Kidney epithelial cell (primary cell): ENCODE measurements at regions not wholly inside any gene's neighbourhood (a gene's known extent, or its start where the extent isn't known, plus 50 kb on each side); places are given as distances from the start of the nearest gene placed in this dataset.

Source experiments
- DNase-seq: peaks from one replicate; pipeline ENCODE4 v3.0.0-alpha.2; 2010; ENCODE audit warnings: low read depth
- H3K27me3 ChIP-seq: 2 replicates; pipeline ENCODE4 v1.6.0; 2011; ENCODE audit warnings: low read length; ENCODE audit not compliant: control insufficient read depth, insufficient read depth
- H3K36me3 ChIP-seq: 2 replicates; pipeline ENCODE4 v1.5.1; 2011; ENCODE audit warnings: low read length; ENCODE audit not compliant: control insufficient read depth, insufficient read depth
- H3K4me3 ChIP-seq: 2 replicates; pipeline ENCODE4 v1.5.1; 2011; ENCODE audit warnings: low read depth, mild to moderate bottlenecking, control low read depth, low read length
- TF ChIP-seq, protein P1 (sequence below): IDR thresholded peaks from 2 replicates; pipeline ENCODE4 v1.5.1; 2011; ENCODE audit warnings: mild to moderate bottlenecking, moderate library complexity, low read length, control low read depth, inconsistent platforms; ENCODE audit not compliant: insufficient read depth, poor library complexity, severe bottlenecking

DNA sequence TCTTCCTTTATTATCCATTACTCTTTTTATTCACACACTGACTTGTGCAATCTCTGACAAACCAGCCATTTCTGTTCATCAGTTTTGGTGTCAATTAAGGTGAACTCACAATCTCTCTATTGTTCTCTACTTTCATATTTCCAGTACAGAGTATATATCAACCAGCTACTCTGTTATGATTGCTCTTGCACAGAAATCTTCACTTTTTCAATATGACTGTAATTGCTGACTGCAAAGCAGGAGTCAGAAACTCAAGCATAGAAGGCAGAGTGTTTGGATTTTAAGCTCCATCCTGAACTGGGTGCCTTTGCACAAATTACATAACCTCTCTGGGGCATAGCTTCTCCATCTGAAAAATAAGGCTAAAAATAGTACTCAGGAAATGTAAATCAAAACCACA is 1042.0 kb downstream of the GRM8 start:
- H3K27me3 ChIP-seq, result no peaks in the 10 kb centered on the region
- no peak overlapping the region for H3K4me3 ChIP-seq
- no peak for DNase-seq
- TF ChIP-seq, protein P1, sequence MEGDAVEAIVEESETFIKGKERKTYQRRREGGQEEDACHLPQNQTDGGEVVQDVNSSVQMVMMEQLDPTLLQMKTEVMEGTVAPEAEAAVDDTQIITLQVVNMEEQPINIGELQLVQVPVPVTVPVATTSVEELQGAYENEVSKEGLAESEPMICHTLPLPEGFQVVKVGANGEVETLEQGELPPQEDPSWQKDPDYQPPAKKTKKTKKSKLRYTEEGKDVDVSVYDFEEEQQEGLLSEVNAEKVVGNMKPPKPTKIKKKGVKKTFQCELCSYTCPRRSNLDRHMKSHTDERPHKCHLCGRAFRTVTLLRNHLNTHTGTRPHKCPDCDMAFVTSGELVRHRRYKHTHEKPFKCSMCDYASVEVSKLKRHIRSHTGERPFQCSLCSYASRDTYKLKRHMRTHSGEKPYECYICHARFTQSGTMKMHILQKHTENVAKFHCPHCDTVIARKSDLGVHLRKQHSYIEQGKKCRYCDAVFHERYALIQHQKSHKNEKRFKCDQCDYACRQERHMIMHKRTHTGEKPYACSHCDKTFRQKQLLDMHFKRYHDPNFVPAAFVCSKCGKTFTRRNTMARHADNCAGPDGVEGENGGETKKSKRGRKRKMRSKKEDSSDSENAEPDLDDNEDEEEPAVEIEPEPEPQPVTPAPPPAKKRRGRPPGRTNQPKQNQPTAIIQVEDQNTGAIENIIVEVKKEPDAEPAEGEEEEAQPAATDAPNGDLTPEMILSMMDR, result no peak
- no peaks in the 10 kb centered on the region for H3K36me3 ChIP-seq

- no peak overlapping the region for H3K4me3 ChIP-seq
- TF ChIP-seq, protein P1, result no peak
- DNase-seq, result no peak
- H3K27me3 ChIP-seq, result no peaks in the 10 kb centered on the region
- H3K36me3 ChIP-seq, result no peaks in the 10 kb centered on the region
Measured at GRCh38 chr7:126203185-126203584, 1049.6 kb downstream of the GRM8 start.

DNA sequence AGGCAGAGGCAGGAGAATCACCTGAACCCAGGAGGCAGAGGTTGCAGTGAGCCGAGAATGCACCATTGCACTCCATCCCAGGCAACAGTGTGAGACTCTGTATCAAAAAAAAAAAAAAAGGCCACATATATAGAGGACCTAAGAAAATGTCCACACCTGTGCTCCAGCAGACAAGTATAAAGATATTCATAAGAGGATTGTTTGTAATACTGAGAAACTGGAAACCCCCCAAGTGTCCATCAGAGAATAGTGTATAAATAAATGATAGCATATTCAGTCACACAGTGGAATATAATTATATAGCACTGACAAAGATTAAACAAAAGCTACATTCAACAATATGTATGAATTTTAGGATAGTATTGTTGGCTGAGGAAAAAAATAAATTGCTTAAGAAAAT is 1050.6 kb downstream of the GRM8 start:
- TF ChIP-seq, protein P1, result no peak
- no peak for DNase-seq
- Histone ChIP-seq H3K36me3 (no peaks in the 10 kb centered on the region), H3K4me3 (no peak overlapping the region), H3K27me3 (no peaks in the 10 kb centered on the region)

DNA sequence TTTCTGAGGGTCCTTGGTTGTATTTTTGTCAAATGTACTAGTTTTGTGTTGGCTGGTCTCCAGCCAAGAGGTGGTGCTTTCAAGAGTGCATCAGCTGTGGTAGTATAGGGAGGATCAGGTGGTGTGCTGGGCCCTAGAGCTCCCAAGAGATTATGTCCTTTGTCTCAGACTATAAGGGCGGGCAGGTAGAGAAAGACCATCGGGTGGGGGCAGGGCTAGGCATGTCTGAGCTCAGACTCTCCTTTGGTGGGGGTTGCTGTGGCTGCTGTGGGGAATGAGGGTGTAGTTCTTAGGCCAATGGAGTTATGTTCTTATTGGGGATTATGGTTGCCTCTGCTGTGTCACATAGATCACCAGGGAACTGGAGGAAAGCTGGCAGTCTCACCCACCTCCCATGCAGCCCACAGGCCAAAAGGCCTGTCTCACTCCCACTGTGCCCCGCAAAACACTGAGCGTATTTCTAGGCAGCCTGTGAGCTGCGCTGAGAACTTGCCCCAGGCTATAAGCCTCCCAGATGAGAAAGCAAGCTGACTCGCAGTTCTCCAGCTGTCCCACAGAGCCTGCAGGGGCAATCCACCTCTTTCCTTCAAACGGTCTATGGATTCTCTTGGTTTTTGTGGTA is 1066.7 kb downstream of the GRM8 start:
- TF ChIP-seq, protein P1, result no peak
- no peak overlapping the region for H3K4me3 ChIP-seq
- no peak for DNase-seq
- no peaks in the 10 kb centered on the region for H3K36me3 ChIP-seq
- no peaks in the 10 kb centered on the region for H3K27me3 ChIP-seq

DNA sequence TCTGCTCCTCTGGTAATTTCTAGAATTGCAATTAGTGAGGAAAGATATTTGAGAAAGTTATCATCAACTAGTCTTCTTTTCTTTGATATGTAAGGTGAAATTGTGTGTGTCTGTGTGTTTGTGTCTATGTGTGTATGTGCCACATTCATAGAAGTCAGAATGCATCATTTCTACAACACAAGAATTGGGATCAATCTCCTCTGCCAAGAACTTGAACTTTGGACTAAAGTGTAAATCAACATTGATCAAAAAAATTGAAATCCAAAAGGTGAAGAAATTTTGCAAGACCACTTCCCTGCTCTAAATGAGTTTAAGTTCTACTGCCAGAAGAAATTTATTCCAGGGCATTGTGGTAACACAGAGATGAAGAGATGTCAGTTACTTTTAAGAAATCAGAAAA is 1072.8 kb downstream of the GRM8 start:
- H3K27me3 ChIP-seq, result no peaks in the 10 kb centered on the region
- TF ChIP-seq, protein P1, result no peak

DNA sequence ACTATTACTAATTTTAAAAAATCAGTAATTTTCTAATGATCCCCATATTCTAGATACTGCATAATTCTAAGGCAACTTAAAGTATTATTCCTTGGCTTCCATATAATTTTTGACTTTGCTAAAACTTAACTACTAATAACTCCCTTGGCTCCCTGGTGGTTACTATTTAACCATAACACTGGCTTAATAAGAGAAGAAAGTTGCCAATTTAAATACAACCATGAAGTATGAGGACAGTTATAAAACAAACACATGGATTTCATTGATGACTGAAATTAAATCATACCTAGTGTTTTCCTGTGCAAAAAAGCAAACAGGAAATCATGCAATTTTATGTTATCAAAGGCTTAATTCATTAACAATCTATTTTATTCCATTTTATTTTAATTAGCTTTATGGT is 1073.9 kb downstream of the GRM8 start:
- no peaks in the 10 kb centered on the region for H3K36me3 ChIP-seq
- DNase-seq, result no peak
- H3K4me3 ChIP-seq, result no peak overlapping the region
- no peaks in the 10 kb centered on the region for H3K27me3 ChIP-seq
- TF ChIP-seq, protein P1, result no peak

More for the DNA sequence above, 1072.8 kb downstream of the GRM8 start:
- Histone ChIP-seq H3K4me3 (no peak overlapping the region), H3K36me3 (no peaks in the 10 kb centered on the region)
- DNase-seq, result no peak
